Ishikawa (cell line): ENCODE measurements at regions not wholly inside any gene's neighbourhood (a gene's known extent, or its start where the extent isn't known, plus 50 kb on each side); places are given as distances from the start of the nearest gene placed in this dataset.

Experiments used
- CEBPB ChIP-seq: IDR thresholded peaks from 2 replicates; pipeline ENCODE4 v1.6.1; 2012
- CREB1 ChIP-seq: IDR thresholded peaks from 2 replicates; pipeline ENCODE4 v1.6.1; 2012; ENCODE audit warnings: low read depth
- EGR1 ChIP-seq: IDR thresholded peaks from 2 replicates; pipeline ENCODE4 v1.6.1; 2012
- EP300 ChIP-seq: IDR thresholded peaks from 2 replicates; pipeline ENCODE4 v1.6.1; 2012; ENCODE audit warnings: borderline replicate concordance
- FOXM1 ChIP-seq: IDR thresholded peaks from 2 replicates; pipeline ENCODE4 v1.6.1; 2012; ENCODE audit warnings: low read depth, borderline replicate concordance
- NFIC ChIP-seq: IDR thresholded peaks from 2 replicates; pipeline ENCODE4 v1.6.1; 2012
- RAD21 ChIP-seq: IDR thresholded peaks from 2 replicates; pipeline ENCODE4 v1.6.1; 2012; ENCODE audit warnings: low read depth
- TAF1 ChIP-seq: IDR thresholded peaks from 2 replicates; pipeline ENCODE4 v1.6.1; 2012; ENCODE audit warnings: low read depth, mild to moderate bottlenecking
- TCF12 ChIP-seq: IDR thresholded peaks from 2 replicates; pipeline ENCODE4 v1.6.1; 2012; ENCODE audit warnings: low read depth
- TEAD4 ChIP-seq: IDR thresholded peaks from 2 replicates; pipeline ENCODE4 v1.6.1; 2012
- YY1 ChIP-seq: IDR thresholded peaks from 2 replicates; pipeline ENCODE4 v1.6.1; 2012; ENCODE audit warnings: low read depth
- ZBTB7A ChIP-seq: IDR thresholded peaks from 2 replicates; pipeline ENCODE4 v1.6.1; 2012; ENCODE audit warnings: low read depth
- TF ChIP-seq, protein P1 (sequence below): IDR thresholded peaks from 2 replicates; pipeline ENCODE4 v1.6.1; 2012
- TF ChIP-seq, protein P2 (sequence below): IDR thresholded peaks from 2 replicates; pipeline ENCODE4 v1.6.1; 2012; ENCODE audit warnings: low read depth, mild to moderate bottlenecking
- TF ChIP-seq, protein P3 (sequence below): IDR thresholded peaks from 2 replicates; pipeline ENCODE4 v1.6.1; 2012

DNA sequence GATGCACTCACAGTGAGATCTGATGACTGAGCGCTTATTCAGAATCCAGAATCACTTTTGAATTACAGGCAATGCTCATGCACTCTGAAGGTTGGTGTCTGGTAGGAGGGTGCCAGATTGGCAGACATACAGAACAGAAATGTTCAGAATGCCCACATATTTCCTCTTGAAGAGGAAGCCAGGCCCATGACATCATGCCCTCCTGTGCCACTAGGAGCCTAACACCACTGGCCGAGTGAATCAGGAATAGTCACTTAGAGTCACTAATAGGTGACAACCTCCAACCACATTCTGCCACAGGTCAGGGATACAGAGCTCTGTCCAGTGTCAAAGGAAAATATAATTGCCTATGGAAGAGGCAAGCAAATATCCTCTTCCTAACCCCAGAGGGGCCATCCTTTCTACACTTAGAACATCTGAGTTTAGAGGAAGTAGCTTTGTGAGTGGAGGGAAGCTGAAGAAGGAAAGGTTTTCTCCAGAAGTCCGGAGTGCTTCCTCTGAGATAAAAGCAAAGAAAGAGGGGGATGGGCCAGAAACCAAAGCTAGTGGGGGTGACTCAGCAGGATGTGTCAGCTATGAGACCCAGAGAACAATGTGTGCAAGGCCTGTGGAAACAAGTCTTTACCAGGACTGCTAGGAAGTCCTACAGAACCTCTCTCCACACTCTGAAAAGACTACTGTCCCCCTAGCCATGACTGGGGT is 838.8 kb downstream of the GRID1 start:
- no peak for TF ChIP-seq TCF12
- no peak for TF ChIP-seq CREB1
- no peak for TF ChIP-seq RAD21
- TF ChIP-seq, protein P1, sequence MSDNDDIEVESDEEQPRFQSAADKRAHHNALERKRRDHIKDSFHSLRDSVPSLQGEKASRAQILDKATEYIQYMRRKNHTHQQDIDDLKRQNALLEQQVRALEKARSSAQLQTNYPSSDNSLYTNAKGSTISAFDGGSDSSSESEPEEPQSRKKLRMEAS: no peak

DNA sequence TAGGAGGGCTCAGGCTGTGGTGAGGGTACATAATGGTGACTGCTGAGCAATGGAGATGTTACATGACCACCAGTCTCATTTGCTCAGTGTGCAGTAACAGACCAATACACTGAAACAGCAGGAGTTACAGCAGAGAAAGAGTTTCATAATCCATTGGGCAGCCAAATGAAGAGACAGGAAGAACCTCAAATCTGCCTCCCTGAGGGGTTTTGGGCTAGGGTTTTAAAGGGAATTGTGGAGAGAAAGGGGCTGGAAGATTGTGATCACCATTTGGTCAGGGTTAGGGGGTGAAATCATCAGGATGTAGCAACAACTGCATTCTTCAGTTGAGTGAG is 838.3 kb downstream of the GRID1 start:
- TF ChIP-seq TAF1: no peak
- TF ChIP-seq YY1: no peak
- TF ChIP-seq RAD21: no peak
- TF ChIP-seq, protein P2, sequence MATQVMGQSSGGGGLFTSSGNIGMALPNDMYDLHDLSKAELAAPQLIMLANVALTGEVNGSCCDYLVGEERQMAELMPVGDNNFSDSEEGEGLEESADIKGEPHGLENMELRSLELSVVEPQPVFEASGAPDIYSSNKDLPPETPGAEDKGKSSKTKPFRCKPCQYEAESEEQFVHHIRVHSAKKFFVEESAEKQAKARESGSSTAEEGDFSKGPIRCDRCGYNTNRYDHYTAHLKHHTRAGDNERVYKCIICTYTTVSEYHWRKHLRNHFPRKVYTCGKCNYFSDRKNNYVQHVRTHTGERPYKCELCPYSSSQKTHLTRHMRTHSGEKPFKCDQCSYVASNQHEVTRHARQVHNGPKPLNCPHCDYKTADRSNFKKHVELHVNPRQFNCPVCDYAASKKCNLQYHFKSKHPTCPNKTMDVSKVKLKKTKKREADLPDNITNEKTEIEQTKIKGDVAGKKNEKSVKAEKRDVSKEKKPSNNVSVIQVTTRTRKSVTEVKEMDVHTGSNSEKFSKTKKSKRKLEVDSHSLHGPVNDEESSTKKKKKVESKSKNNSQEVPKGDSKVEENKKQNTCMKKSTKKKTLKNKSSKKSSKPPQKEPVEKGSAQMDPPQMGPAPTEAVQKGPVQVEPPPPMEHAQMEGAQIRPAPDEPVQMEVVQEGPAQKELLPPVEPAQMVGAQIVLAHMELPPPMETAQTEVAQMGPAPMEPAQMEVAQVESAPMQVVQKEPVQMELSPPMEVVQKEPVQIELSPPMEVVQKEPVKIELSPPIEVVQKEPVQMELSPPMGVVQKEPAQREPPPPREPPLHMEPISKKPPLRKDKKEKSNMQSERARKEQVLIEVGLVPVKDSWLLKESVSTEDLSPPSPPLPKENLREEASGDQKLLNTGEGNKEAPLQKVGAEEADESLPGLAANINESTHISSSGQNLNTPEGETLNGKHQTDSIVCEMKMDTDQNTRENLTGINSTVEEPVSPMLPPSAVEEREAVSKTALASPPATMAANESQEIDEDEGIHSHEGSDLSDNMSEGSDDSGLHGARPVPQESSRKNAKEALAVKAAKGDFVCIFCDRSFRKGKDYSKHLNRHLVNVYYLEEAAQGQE: no peak
- no peak for TF ChIP-seq NFIC
- no peak for TF ChIP-seq ZBTB7A
- TF ChIP-seq TCF12: no peak
- TF ChIP-seq, protein P1: no peak
- TF ChIP-seq CREB1: no peak
- no peak for TF ChIP-seq CEBPB
- no peak for TF ChIP-seq FOXM1
- no peak for TF ChIP-seq EGR1
- no peak for TF ChIP-seq TEAD4
- TF ChIP-seq EP300: no peak
- TF ChIP-seq, protein P3, sequence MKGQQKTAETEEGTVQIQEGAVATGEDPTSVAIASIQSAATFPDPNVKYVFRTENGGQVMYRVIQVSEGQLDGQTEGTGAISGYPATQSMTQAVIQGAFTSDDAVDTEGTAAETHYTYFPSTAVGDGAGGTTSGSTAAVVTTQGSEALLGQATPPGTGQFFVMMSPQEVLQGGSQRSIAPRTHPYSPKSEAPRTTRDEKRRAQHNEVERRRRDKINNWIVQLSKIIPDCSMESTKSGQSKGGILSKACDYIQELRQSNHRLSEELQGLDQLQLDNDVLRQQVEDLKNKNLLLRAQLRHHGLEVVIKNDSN: no peak

DNA sequence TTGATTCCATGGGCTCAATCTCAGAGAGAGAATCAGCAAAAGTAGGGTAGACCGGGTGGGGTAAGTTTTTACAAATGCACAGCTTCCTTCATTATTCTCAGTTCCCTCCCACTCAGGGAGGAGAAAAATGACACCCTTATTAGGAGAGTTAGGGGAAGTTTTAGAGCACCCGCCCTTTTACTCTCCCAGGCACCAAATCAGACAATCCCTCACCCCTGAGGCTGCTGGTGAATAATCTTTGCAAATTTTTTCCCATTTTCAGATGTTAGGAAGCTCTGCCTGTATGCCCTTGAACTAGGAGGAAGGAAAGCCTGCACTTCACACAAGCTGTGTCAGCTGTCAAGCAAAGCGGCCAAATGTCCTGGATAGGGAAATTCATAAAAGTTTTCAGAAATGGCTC is 834.9 kb downstream of the GRID1 start:
- TF ChIP-seq, protein P2: no peak
- TF ChIP-seq, protein P3: no peak
- TF ChIP-seq TAF1 (no peak), EP300 (no peak)

DNA sequence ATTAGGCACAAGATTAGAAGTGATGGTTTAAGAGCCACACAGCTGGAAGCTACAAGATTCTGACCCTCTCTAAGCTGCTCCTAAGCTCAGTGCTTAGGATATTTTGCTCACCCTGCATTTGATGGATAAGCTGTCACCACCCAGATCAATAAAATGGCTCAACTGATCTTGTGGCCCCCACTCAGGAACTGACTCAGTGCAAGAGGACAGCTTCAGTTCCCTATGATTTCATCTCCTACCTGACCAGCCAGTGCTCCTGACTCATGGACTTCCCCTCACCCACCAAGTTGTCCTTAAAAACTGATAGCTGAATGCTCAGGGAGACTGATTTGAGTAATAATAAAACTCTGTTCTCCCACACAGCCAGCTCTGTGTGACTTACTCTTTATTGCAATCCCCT is 833.8 kb downstream of the GRID1 start:
- TF ChIP-seq NFIC (no peak), EGR1 (no peak), YY1 (no peak), CREB1 (no peak), TAF1 (no peak)

DNA sequence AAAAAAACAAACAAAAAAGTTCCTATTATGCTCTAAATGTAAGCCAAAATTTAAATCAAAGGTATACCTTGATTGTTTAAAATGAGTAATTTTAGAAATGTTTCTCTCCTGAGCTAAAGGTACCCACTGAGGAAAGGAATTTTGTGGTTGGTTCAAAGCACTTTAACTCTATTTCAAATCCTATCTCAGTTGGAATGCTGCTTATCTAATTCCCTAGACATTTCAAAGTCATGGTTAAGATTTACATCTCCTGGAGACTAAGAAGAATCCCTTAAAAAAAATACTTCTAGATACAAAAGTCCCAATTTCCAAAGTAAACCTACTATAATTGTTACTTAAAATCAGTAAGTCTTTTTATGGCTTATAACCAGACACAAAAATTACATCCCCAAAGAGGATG is 830.7 kb downstream of the GRID1 start:
- no peak for TF ChIP-seq CEBPB
- TF ChIP-seq TEAD4: no peak
- TF ChIP-seq, protein P2: no peak
- TF ChIP-seq NFIC: no peak
- TF ChIP-seq, protein P1: no peak
- TF ChIP-seq YY1: no peak
- TF ChIP-seq FOXM1: no peak
- TF ChIP-seq CREB1: no peak
- no peak for TF ChIP-seq RAD21
- no peak for TF ChIP-seq EGR1
- TF ChIP-seq TCF12: no peak
- TF ChIP-seq, protein P3: no peak
- no peak for TF ChIP-seq EP300
- TF ChIP-seq TAF1: no peak
- TF ChIP-seq ZBTB7A: no peak
